HCT116 (cell line): ENCODE measurements at regions not wholly inside any gene's neighbourhood (a gene's known extent, or its start where the extent isn't known, plus 50 kb on each side); places are given as distances from the start of the nearest gene placed in this dataset.

Experiments
- ATAC-seq: fragments of 200-7000 bp; cut with Tn5 transposase; 2 replicates; pipeline ENCODE4 v1.9.1; 2020; ENCODE audit warnings: mild to moderate bottlenecking, moderate library complexity
- BruUV-seq: library from RNA; stranded (reverse); fragments of 400-500 nt; replicated peaks from 2 replicates; lab custom pipeline; 2021; lab: Mats Ljungman, UMichigan
- CTCF ChIA-PET: fragments of 300-600 bp; sonication (Branson Sonifier 250); formaldehyde crosslinking; loops from one replicate; lab custom pipeline; 2021; ENCODE audit warnings: antibody characterized with exemption; lab: Charles Lee
- POLR2A ChIA-PET: fragments of 300-600, 350-600 bp; sonication (Branson Sonifier 250); formaldehyde crosslinking; loops from one replicate; lab custom pipeline; 2021; ENCODE audit warnings: antibody characterized with exemption; lab: Charles Lee
- RAD21 ChIA-PET, 2 experiments: fragments of 300-600 bp; sonication (Branson Sonifier 250); formaldehyde crosslinking; loops; one replicate each; lab custom pipeline; 2023; ENCODE audit warnings: low total read pairs in 2 of 2; ENCODE audit not compliant: uncharacterized antibody in 2 of 2, unreplicated experiment in 2 of 2, low non-redundant PET in 1 of 2; lab: Charles Lee
- DNase-seq: peaks from one replicate; pipeline ENCODE4 v3.0.0-alpha.2; 2010; ENCODE audit warnings: low read depth, low spot score
- H2AFZ ChIP-seq: fragments of 200-600 bp; shearing (Covaris generic), sonication (generic); 2 replicates; pipeline ENCODE4 v1.6.1; 2017; ENCODE audit warnings: low read depth, mixed run types, mixed read lengths, antibody characterized with exemption, low read length; ENCODE audit not compliant: poor library complexity, severe bottlenecking
- H3K27ac ChIP-seq: 2 replicates; pipeline ENCODE4 v1.5.1; 2012; ENCODE audit warnings: low read depth, low read length
- H3K27me3 ChIP-seq: fragments of 200-600 bp; sonication (generic); 2 replicates; pipeline ENCODE4 v1.6.1; 2016; ENCODE audit warnings: mixed run types, low read length, mixed read lengths; ENCODE audit not compliant: insufficient read depth
- H3K36me3 ChIP-seq, 2 experiments: fragments of 200-500 bp in 1 of 2; fragments of 200-600 bp in 1 of 2; sonication (Bioruptor generic) in 1 of 2; sonication (generic) in 1 of 2; 2 replicates each; pipeline versions ENCODE4 v1.5.1 to v1.6.1; 2014 to 2016; ENCODE audit warnings: low read length in 2 of 2, inconsistent platforms in 1 of 2, mixed read lengths in 1 of 2, mixed run types in 1 of 2; ENCODE audit not compliant: insufficient read depth in 2 of 2, control insufficient read depth in 1 of 2
- H3K4me1 ChIP-seq, 2 experiments: fragments of 200-600 bp in 1 of 2; sonication (generic) in 1 of 2; 2 replicates each; pipeline versions ENCODE4 v1.5.1 to v1.6.1; 2012 to 2017; ENCODE audit warnings: low read length in 2 of 2, inconsistent platforms in 1 of 2, mild to moderate bottlenecking in 1 of 2, mixed read lengths in 1 of 2, mixed run types in 1 of 2, moderate library complexity in 1 of 2; ENCODE audit not compliant: insufficient read depth in 2 of 2, control insufficient read depth in 1 of 2
- H3K4me2 ChIP-seq: fragments of 200-600 bp; sonication (generic); 2 replicates; pipeline ENCODE4 v1.6.1; 2017; ENCODE audit warnings: mixed run types, low read length, mixed read lengths
- H3K4me3 ChIP-seq, 2 experiments: fragments of 200-600 bp in 1 of 2; sonication (generic) in 1 of 2; replicated peaks in 1 of 2; 2 replicates each; pipeline ENCODE4 v1.5.1; 2011 to 2016; ENCODE audit warnings: low read length in 2 of 2, control low read depth in 1 of 2, low read depth in 1 of 2, mild to moderate bottlenecking in 1 of 2, mixed read lengths in 1 of 2, mixed run types in 1 of 2
- H3K79me2 ChIP-seq: fragments of 200-600 bp; sonication (generic); 2 replicates; pipeline ENCODE4 v1.6.1; 2017; ENCODE audit warnings: mild to moderate bottlenecking, mixed run types, low read length, moderate library complexity, mixed read lengths; ENCODE audit not compliant: insufficient read depth
- H3K9ac ChIP-seq: fragments of 200-600 bp; sonication (generic); 2 replicates; pipeline ENCODE4 v1.6.1; 2016; ENCODE audit warnings: low read length, mixed read lengths
- H3K9me2 ChIP-seq: fragments of 200-600 bp; sonication (generic), shearing (Covaris generic); 2 replicates; pipeline ENCODE4 v1.6.1; 2017; ENCODE audit warnings: mixed run types, mild to moderate bottlenecking, moderate library complexity; ENCODE audit not compliant: insufficient read depth
- H3K9me3 ChIP-seq, 2 experiments: fragments of 200-500 bp in 1 of 2; fragments of 200-600 bp in 1 of 2; sonication (Bioruptor generic) in 1 of 2; sonication (generic) in 1 of 2; 2 replicates each; pipeline ENCODE4 v1.6.1; 2014 to 2017; ENCODE audit warnings: low read length in 2 of 2, mixed read lengths in 2 of 2, inconsistent platforms in 1 of 2, low read depth in 1 of 2, mild to moderate bottlenecking in 1 of 2, mixed run types in 1 of 2, moderate library complexity in 1 of 2; ENCODE audit not compliant: control insufficient read depth in 1 of 2, insufficient read depth in 1 of 2
- H4K20me1 ChIP-seq: fragments of 200-600 bp; sonication (generic), shearing (Covaris generic); 2 replicates; pipeline ENCODE4 v1.6.1; 2017; ENCODE audit warnings: mixed run types, mild to moderate bottlenecking, moderate library complexity; ENCODE audit not compliant: insufficient read depth
- CBX3 ChIP-seq: IDR thresholded peaks from 2 replicates; pipeline ENCODE4 v1.6.1; 2012; ENCODE audit warnings: low read depth
- CEBPB ChIP-seq: IDR thresholded peaks from 2 replicates; pipeline ENCODE4 v1.6.1; 2012; ENCODE audit warnings: low read depth
- CTCF ChIP-seq, 3 experiments: fragments of 200-600 bp in 1 of 3; sonication (generic) in 1 of 3; IDR thresholded peaks in 2 of 3; conservative IDR thresholded peaks in 1 of 3; 2 replicates each; pipeline ENCODE4 v1.5.1; 2012 to 2017; ENCODE audit warnings: low read depth in 2 of 3, low read length in 2 of 3, antibody characterized with exemption in 1 of 3, borderline replicate concordance in 1 of 3, control low read depth in 1 of 3, mild to moderate bottlenecking in 1 of 3, mixed read lengths in 1 of 3, mixed run types in 1 of 3, moderate library complexity in 1 of 3; ENCODE audit not compliant: insufficient read depth in 1 of 3
- EZH2phosphoT487 ChIP-seq: fragments of 200-600 bp; IDR thresholded peaks from 2 replicates; pipeline ENCODE4 v1.6.1; 2018; ENCODE audit warnings: antibody characterized with exemption, borderline replicate concordance
- FOSL1 ChIP-seq: IDR thresholded peaks from 2 replicates; pipeline ENCODE4 v1.6.1; 2012; ENCODE audit warnings: low read depth
- JUND ChIP-seq: IDR thresholded peaks from 2 replicates; pipeline ENCODE4 v1.6.1; 2012
- MAX ChIP-seq: IDR thresholded peaks from 2 replicates; pipeline ENCODE4 v1.6.1; 2012
- REST ChIP-seq: IDR thresholded peaks from 2 replicates; pipeline ENCODE4 v1.6.1; 2012; ENCODE audit warnings: low read depth
- SRF ChIP-seq: IDR thresholded peaks from 2 replicates; pipeline ENCODE4 v1.6.1; 2012; ENCODE audit warnings: low read depth
- TCF7L2 ChIP-seq: IDR thresholded peaks from 2 replicates; pipeline ENCODE4 v1.7.0; 2011; ENCODE audit warnings: borderline replicate concordance, inconsistent platforms; ENCODE audit not compliant: insufficient read depth, insufficient read length; ENCODE audit errors: extremely low read depth
- ZBTB33 ChIP-seq: IDR thresholded peaks from 2 replicates; pipeline ENCODE4 v1.6.1; 2011; ENCODE audit warnings: mild to moderate bottlenecking, low read length, moderate library complexity; ENCODE audit not compliant: insufficient replicate concordance; ENCODE audit errors: extremely low read depth
- ZNF274 ChIP-seq: fragments of 200-500 bp; sonication (Bioruptor generic); IDR thresholded peaks from 2 replicates; pipeline ENCODE4 v1.6.1; 2014; ENCODE audit warnings: mild to moderate bottlenecking, low read depth, low read length, inconsistent platforms
- intact Hi-C: fragments of 100-400 bp; cut with micrococcal nuclease; formaldehyde crosslinking; loops from 2 replicates; pipeline ENCODE4 v1.10.0; 2022

- Histone ChIP-seq H3K4me3 (no peak overlapping the region), H3K9ac (no peak overlapping the region), H3K9me3 (no peaks in the 10 kb centered on the region), H3K36me3 (no peaks in the 10 kb centered on the region), H3K79me2 (no peaks in the 10 kb centered on the region), H3K27ac (no peak overlapping the region), H3K27me3 (no peaks in the 10 kb centered on the region), H3K9me2 (no peaks in the 10 kb centered on the region), H4K20me1 (no peaks in the 10 kb centered on the region), H3K4me1 (peaks cover 3 to 17% of the 10 kb centered on the region in 2 experiments; a peak in 3 of 4 replicates), H2AFZ (no peak overlapping the region), H3K4me2 (no peak overlapping the region)
- POLR2A ChIA-PET, result no interaction called here
- CTCF ChIA-PET, result no interaction called here
- no peak for DNase-seq
- TF ChIP-seq ZNF274 (no peak), ZBTB33 (no peak), FOSL1 (no peak), MAX (no peak), JUND (no peak), SRF (no peak), REST (no peak), CBX3 (no peak), CEBPB (no peak), EZH2phosphoT487 (no peak), TCF7L2 (no peak), CTCF (IDR thresholded peaks at IDR 0.05 in 2 of 3, conservative IDR thresholded peaks at IDR 0.05 in 1 of 3; ENCODE audit: borderline replicate concordance in 1 of 3, insufficient read depth in 1 of 3, low read depth in 2 of 3, low read length in 2 of 3) (no peak)
- intact Hi-C loops, result no loop called here
- RAD21 ChIA-PET, result no interaction called here
- ATAC-seq, result no peak
- BruUV-seq, result no TSS peak
Observed at GRCh38 chrX:107567370-107567769, 60.9 kb upstream of the PRPS1 start.
